Calu3 (cell line): ENCODE measurements at regions not wholly inside any gene's neighbourhood (a gene's known extent, or its start where the extent isn't known, plus 50 kb on each side); places are given as distances from the start of the nearest gene placed in this dataset.
"Not testable (repeated sequence)": the region's sequence is repeated elsewhere in the genome, so short reads cannot be mapped to it uniquely, and the experiment has no call there.

Experiments used
- BruUV-seq: library from RNA; stranded (reverse); fragments of 400-500 nt; replicated peaks from 2 replicates; lab custom pipeline; 2021; lab: Mats Ljungman, UMichigan
- CTCF ChIA-PET: fragments of 300-600 bp; sonication (Branson Sonifier 250); formaldehyde crosslinking; loops from one replicate; lab custom pipeline; 2022; ENCODE audit warnings: antibody characterized with exemption; lab: Charles Lee
- DNase-seq: peaks from one replicate; pipeline ENCODE4 v3.0.0; 2022
- H3K27ac Mint-ChIP-seq: one replicate; pipeline ENCODE4 v1.8.0; 2022; ENCODE audit warnings: mixed read lengths; ENCODE audit not compliant: unreplicated experiment
- H3K27me3 Mint-ChIP-seq: one replicate; pipeline ENCODE4 v1.8.0; 2022; ENCODE audit warnings: mixed read lengths; ENCODE audit not compliant: unreplicated experiment
- H3K36me3 Mint-ChIP-seq: one replicate; pipeline ENCODE4 v1.8.0; 2022; ENCODE audit warnings: mild to moderate bottlenecking, moderate library complexity, mixed read lengths; ENCODE audit not compliant: insufficient read depth, unreplicated experiment
- H3K4me1 Mint-ChIP-seq: one replicate; pipeline ENCODE4 v1.8.0; 2022; ENCODE audit warnings: mild to moderate bottlenecking, low read depth, mixed read lengths; ENCODE audit not compliant: unreplicated experiment
- H3K4me3 Mint-ChIP-seq: one replicate; pipeline ENCODE4 v1.8.0; 2022; ENCODE audit warnings: mild to moderate bottlenecking, low read depth, moderate library complexity, mixed read lengths; ENCODE audit not compliant: unreplicated experiment
- H3K9me3 Mint-ChIP-seq: one replicate; pipeline ENCODE4 v1.8.0; 2022; ENCODE audit warnings: low read depth, mixed read lengths; ENCODE audit not compliant: unreplicated experiment
- CTCF ChIP-seq: fragments of 200-600 bp; IDR thresholded peaks from one replicate; pipeline ENCODE4 v1.8.0; 2022; ENCODE audit warnings: antibody characterized with exemption; ENCODE audit not compliant: unreplicated experiment
- intact Hi-C: fragments of 100-400 bp; cut with micrococcal nuclease; formaldehyde crosslinking; loops from one replicate; pipeline ENCODE4 v1.10.0; 2022; ENCODE audit not compliant: unreplicated experiment

- TF ChIP-seq CTCF = no peak
- intact Hi-C loops = no loop called here
- BruUV-seq = no TSS peak
- Mint-ChIP-seq H3K27ac (no peak overlapping the region), H3K4me1 (no peaks in the 10 kb centered on the region), H3K4me3 (no peak overlapping the region), H3K27me3 (peaks cover 13% of the 10 kb centered on the region), H3K9me3 (no peaks in the 10 kb centered on the region), H3K36me3 (no peaks in the 10 kb centered on the region)
- no peak for DNase-seq
- CTCF ChIA-PET = no interaction called here
Observed at GRCh38 chr15:77881950-77882349, 195.6 kb downstream of the TBC1D2B start.

DNA sequence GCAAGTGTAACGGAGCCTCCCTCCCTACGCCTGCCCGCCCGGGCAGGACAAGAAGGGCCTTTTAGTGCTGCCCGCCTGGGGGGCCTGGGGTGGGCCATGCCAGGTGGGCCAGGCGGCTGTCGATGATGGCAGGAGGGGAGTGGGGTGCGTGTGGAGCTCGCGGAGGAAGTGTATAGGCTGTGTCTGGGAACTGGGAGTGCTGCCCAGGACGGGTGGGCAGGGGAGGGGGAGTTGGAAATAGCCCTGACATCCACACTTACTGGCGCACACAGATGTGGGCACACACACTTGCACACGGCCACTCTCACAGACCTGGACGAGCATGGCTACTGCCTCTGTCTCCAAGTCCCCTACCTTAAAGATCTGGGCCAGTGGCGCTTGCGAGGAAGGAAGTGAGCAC lies 196.0 kb downstream of the TBC1D2B start:
- intact Hi-C loops, H3K4me1 Mint-ChIP-seq, H3K27ac Mint-ChIP-seq, H3K9me3 Mint-ChIP-seq, DNase-seq, H3K4me3 Mint-ChIP-seq, BruUV-seq, H3K36me3 Mint-ChIP-seq, CTCF ChIA-PET: not testable (repeated sequence)
- peaks cover 13% of the 10 kb centered on the region for H3K27me3 Mint-ChIP-seq

DNA sequence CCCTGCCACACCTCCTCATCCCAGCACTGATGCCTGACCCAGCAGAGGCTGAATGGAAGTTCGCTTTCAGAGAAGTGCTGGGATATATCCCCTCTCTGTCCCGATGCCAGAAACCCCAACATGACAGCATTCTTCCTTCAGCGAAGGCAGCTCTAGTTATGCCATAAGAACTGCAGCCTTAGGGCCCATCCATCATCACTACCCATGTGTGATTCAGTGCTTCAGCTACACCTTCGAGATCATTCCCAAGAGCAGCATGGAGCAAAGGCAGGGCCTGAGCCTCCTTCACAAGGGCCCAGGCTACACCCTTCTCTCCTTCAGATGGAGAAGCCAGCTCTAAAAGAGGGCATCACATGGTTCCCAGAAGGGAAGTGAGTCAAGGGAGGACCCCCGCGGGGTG lies 198.0 kb downstream of the TBC1D2B start:
- H3K9me3 Mint-ChIP-seq, H3K36me3 Mint-ChIP-seq, H3K27ac Mint-ChIP-seq, H3K4me3 Mint-ChIP-seq, CTCF ChIA-PET, intact Hi-C loops, H3K4me1 Mint-ChIP-seq, BruUV-seq, DNase-seq: not testable (repeated sequence)
- peaks cover 13% of the 10 kb centered on the region for H3K27me3 Mint-ChIP-seq

GRCh38 chr15:77877869-77878577 lies 199.5 kb downstream of the TBC1D2B start:
- BruUV-seq = no TSS peak
- CTCF ChIA-PET = no interaction called here
- Mint-ChIP-seq H3K36me3 (no peaks in the 10 kb centered on the region), H3K9me3 (no peaks in the 10 kb centered on the region), H3K4me1 (no peaks in the 10 kb centered on the region), H3K27me3 (peaks cover 28% of the 10 kb centered on the region), H3K27ac (no peak overlapping the region), H3K4me3 (no peak overlapping the region)
- intact Hi-C loops = no loop called here
- no peak for TF ChIP-seq CTCF
- DNase-seq = no peak

- BruUV-seq, CTCF ChIA-PET, intact Hi-C loops: not testable (repeated sequence)
Observed at GRCh38 chr15:77876107-77876820, 201.2 kb downstream of the TBC1D2B start.

More at GRCh38 chr15:77876107-77876820, 201.2 kb downstream of the TBC1D2B start:
- not testable (repeated sequence) for H3K27ac Mint-ChIP-seq, H3K9me3 Mint-ChIP-seq, H3K4me3 Mint-ChIP-seq, H3K36me3 Mint-ChIP-seq, DNase-seq, H3K4me1 Mint-ChIP-seq
- H3K27me3 Mint-ChIP-seq = peaks cover 43% of the 10 kb centered on the region
